ENCODE measurements at regions not wholly inside any gene's neighbourhood (a gene's known extent, or its start where the extent isn't known, plus 50 kb on each side); places are given as distances from the start of the nearest gene placed in this dataset.

- TF ChIP-seq ZFP3 (CRISPR knock-in tag; IDR thresholded peaks at IDR 0.05) (no peak), RARB (CRISPR knock-in tag; IDR thresholded peaks at IDR 0.05) (no peak), ZNF565 (CRISPR knock-in tag; conservative IDR thresholded peaks at IDR 0.05; ENCODE audit: low read depth) (no peak)
These were observed 232.6 kb downstream of the PRDM9 start for GRCh38 chr5:23740029-23740428.

Data from SK-N-SH treated with all-trans-retinoic acid at 6 μM for 48 hours (cell line).